MG63 (cell line): ENCODE measurements at regions not wholly inside any gene's neighbourhood (a gene's known extent, or its start where the extent isn't known, plus 50 kb on each side); places are given as distances from the start of the nearest gene placed in this dataset.
A peak's percentile ranks its signal among the peaks of the same experiment; 100 is the strongest.

ENCODE experiments used
- DNase-seq: peaks from one replicate; pipeline ENCODE4 v3.0.0-alpha.2; 2020
- H3K27me3 ChIP-seq: fragments of 250-450 bp; sonication (Bioruptor Pico); 2 replicates; pipeline ENCODE4 v1.5.1; 2020; ENCODE audit warnings: mild to moderate bottlenecking, moderate library complexity
- H3K36me3 ChIP-seq: fragments of 250-450 bp; sonication (Bioruptor Pico); 2 replicates; pipeline ENCODE4 v1.5.1; 2020; ENCODE audit warnings: mild to moderate bottlenecking, moderate library complexity
- H3K4me3 ChIP-seq: fragments of 250-450 bp; sonication (Bioruptor Pico); 2 replicates; pipeline ENCODE4 v1.5.1; 2020; ENCODE audit warnings: mild to moderate bottlenecking, moderate library complexity
- H3K9me3 ChIP-seq: fragments of 250-450 bp; sonication (Bioruptor Pico); 2 replicates; pipeline ENCODE4 v1.5.1; 2020; ENCODE audit warnings: mild to moderate bottlenecking, moderate library complexity

DNA sequence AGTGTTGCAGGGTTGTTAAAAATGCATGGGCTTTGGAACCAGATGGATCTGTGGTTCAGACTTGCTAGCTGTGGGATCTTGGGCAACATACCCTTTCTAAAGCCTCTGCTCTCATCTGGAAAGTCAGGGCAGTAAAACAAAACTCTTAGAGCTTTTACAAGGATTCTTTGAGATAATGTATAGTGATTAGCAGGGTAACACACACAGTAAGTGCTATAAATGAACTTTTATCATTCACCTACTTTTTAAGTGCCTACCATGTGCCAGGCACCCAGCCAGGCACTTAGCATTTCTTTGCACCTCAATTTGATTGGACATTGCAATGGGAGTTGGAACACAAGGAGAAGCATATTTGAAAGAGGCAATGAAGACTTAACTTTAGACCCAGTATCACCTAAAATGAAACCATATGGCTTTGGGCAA lies 208.6 kb upstream of the PAPPA start:
- H3K4me3 ChIP-seq, result no peak overlapping the region
- H3K27me3 ChIP-seq, result no peaks in the 10 kb centered on the region
- H3K9me3 ChIP-seq, result no peaks in the 10 kb centered on the region
- no peaks in the 10 kb centered on the region for H3K36me3 ChIP-seq
- no peak for DNase-seq

- DNase-seq, result no peak
- no peak overlapping the region for H3K4me3 ChIP-seq
- H3K9me3 ChIP-seq, result no peaks in the 10 kb centered on the region
- no peaks in the 10 kb centered on the region for H3K36me3 ChIP-seq
- no peaks in the 10 kb centered on the region for H3K27me3 ChIP-seq
Observed at GRCh38 chr9:115946530-115946929, 207.1 kb upstream of the PAPPA start.

- Histone ChIP-seq H3K36me3 (no peaks in the 10 kb centered on the region), H3K9me3 (no peaks in the 10 kb centered on the region), H3K27me3 (no peaks in the 10 kb centered on the region), H3K4me3 (no peak overlapping the region)
- DNase-seq, result no peak
Observed at GRCh38 chr9:115951977-115952376, 201.6 kb upstream of the PAPPA start.

GRCh38 chr9:115952430-115953292 lies 200.9 kb upstream of the PAPPA start:
- no peaks in the 10 kb centered on the region for H3K9me3 ChIP-seq
- H3K36me3 ChIP-seq, result no peaks in the 10 kb centered on the region
- no peak for DNase-seq
- no peak overlapping the region for H3K4me3 ChIP-seq
- H3K27me3 ChIP-seq, result no peaks in the 10 kb centered on the region

DNA sequence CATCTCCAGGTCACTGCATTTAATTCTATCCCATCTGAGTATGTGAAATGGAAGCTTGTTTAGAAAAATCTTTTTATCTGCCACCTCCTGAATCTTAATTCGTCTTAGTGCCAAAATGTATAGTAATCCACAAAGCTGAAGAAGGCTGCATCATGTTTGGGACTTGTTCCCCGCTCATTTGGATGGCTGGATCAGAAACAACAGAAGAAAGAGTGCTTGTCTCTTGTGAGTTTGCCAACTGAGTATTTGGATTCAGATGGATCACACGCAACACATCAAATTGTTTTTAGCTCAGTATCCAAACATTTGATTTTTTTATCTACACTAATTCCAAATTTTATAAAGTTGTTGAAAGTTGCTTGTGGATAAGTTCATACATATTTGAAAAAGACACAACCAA lies 197.2 kb upstream of the PAPPA start:
- Histone ChIP-seq H3K4me3 (no peak overlapping the region), H3K36me3 (no peaks in the 10 kb centered on the region), H3K27me3 (no peaks in the 10 kb centered on the region), H3K9me3 (no peaks in the 10 kb centered on the region)
- no peak for DNase-seq

GRCh38 chr9:115957585-115957984 lies 196.0 kb upstream of the PAPPA start:
- Histone ChIP-seq H3K9me3 (no peaks in the 10 kb centered on the region), H3K4me3 (no peak overlapping the region), H3K27me3 (no peaks in the 10 kb centered on the region), H3K36me3 (no peaks in the 10 kb centered on the region)
- no peak for DNase-seq

DNA sequence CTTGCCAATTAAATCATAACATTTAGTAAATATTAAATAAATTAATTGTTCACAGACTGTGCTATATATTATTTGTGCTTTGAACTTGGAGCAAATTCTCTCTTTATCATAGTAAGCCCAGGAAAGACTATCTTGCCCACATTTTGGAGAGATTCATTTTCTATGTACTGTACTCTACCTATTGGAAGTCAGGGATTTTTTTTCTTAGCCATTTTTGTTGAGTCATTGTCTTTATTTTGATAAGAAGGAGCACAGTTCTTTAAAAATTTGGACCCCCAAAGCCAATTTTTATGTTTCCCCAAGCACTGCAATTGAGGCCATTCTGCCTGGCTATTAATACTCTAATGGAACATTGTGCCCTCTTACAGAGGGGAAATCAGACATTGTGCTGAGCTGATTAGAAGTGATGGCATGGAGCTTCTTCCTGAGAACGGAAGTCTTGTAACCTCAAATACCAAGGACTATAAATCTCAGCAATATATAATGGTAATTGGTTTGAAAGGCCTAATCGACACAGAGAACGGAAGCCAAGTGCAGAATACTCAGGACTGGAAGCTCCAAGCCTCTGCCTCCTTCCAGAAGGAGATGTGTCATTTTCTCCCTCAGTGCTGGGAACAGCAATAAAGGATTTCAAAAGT lies 188.8 kb upstream of the PAPPA start:
- H3K9me3 ChIP-seq, result peaks cover 2% of the 10 kb centered on the region; the same call in 1 of the 2 replicates
- H3K36me3 ChIP-seq, result no peaks in the 10 kb centered on the region
- no peak overlapping the region for H3K4me3 ChIP-seq
- no peak for DNase-seq
- no peaks in the 10 kb centered on the region for H3K27me3 ChIP-seq

DNA sequence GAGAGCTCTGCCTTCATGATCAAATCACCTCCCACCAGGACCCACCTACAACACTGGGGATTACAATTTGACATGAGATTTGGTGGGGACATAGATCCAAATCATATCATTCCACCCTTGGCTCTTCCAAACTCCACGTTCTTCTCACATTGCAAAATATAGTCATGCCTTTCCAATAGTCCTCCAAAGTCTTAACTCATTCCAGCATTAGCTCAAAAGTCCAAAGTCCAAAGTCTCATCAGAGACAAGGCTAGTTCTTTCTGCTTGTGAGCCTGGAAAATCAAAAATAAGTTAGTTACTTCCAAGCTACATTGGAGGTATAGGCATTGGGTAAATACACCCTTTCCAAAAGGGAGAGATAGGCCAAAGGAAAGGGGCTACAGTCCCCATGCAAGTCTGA lies 186.9 kb upstream of the PAPPA start:
- no peak overlapping the region for H3K4me3 ChIP-seq
- no peak for DNase-seq
- peaks cover 2% of the 10 kb centered on the region; the same call in 1 of the 2 replicates for H3K9me3 ChIP-seq
- no peaks in the 10 kb centered on the region for H3K27me3 ChIP-seq
- no peaks in the 10 kb centered on the region for H3K36me3 ChIP-seq

DNA sequence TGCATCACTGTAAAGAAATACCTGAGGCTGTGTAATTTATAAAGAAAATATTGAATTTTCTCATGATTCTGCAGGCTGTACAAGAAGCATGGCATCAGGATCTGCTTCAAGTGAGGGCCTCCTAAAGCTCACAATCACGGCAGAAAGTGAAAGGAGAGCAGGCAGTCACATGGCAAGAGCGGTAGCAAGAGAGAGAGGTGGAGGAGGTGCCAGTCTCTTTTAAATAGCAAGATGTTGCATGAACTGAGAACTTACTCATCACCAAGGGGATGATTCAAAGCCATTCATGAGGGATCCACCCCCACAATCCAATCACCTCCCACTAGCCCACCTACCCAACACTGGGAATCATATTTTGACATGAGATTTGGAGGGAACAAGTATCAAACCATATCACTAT lies 184.5 kb upstream of the PAPPA start:
- H3K36me3 ChIP-seq, result no peaks in the 10 kb centered on the region
- H3K4me3 ChIP-seq, result no peak overlapping the region
- H3K27me3 ChIP-seq, result no peaks in the 10 kb centered on the region
- H3K9me3 ChIP-seq, result peaks cover 2% of the 10 kb centered on the region; the same call in 1 of the 2 replicates
- no peak for DNase-seq

DNA sequence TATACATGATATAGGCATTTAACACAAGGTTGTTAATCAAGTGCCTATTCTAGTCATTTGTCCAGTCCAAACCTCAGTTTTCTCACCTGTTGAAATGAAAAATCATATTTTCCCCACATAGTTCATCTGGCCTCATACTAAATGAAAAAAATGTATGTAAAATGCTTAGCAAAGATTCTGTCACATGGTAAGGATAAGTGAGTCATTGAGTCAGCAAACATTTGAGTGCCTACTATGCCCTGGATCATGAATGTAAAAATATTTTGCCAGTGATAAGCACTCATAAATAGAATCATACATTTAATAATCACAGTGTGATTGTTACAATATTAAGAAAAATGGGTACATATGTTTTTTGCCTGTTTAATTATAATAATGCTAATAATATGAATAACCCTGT lies 181.2 kb upstream of the PAPPA start:
- peaks cover 2% of the 10 kb centered on the region; the same call in 1 of the 2 replicates for H3K9me3 ChIP-seq
- no peaks in the 10 kb centered on the region for H3K27me3 ChIP-seq
- H3K36me3 ChIP-seq, result no peaks in the 10 kb centered on the region
- no peak for DNase-seq
- no peak overlapping the region for H3K4me3 ChIP-seq

- DNase-seq, result no peak
Observed at GRCh38 chr9:115972843-115973595, 180.6 kb upstream of the PAPPA start.

DNA sequence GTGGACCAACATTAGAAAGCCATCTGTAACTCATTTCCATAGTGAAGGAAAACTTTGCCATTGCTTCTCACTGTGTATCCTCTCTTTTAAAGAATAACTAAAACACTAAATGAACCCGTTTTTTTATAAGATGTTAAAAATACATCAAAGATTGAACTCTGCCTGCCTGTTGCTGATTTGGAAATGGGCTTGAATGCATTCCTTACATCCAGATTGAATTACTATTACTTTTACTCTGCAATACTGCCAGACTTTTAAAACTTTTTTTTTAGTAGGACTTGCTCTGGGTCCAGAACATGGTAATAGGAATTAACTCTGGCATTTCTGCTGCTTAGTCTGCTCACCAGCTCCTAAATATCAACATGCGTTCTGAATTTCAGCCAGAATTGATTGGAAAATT lies 176.8 kb upstream of the PAPPA start:
- no peaks in the 10 kb centered on the region for H3K36me3 ChIP-seq
- H3K9me3 ChIP-seq, result no peaks in the 10 kb centered on the region
- DNase-seq, result no peak
- H3K27me3 ChIP-seq, result no peaks in the 10 kb centered on the region
- no peak overlapping the region for H3K4me3 ChIP-seq

More at GRCh38 chr9:115972843-115973595, 180.6 kb upstream of the PAPPA start:
- no peaks in the 10 kb centered on the region for H3K36me3 ChIP-seq
- H3K4me3 ChIP-seq, result no peak overlapping the region
- H3K27me3 ChIP-seq, result no peaks in the 10 kb centered on the region
- H3K9me3 ChIP-seq, result no peaks in the 10 kb centered on the region

GRCh38 chr9:115978091-115978490 lies 175.5 kb upstream of the PAPPA start:
- H3K9me3 ChIP-seq, result no peaks in the 10 kb centered on the region
- H3K36me3 ChIP-seq, result no peaks in the 10 kb centered on the region
- H3K27me3 ChIP-seq, result no peaks in the 10 kb centered on the region
- H3K4me3 ChIP-seq, result no peak overlapping the region
- no peak for DNase-seq

DNA sequence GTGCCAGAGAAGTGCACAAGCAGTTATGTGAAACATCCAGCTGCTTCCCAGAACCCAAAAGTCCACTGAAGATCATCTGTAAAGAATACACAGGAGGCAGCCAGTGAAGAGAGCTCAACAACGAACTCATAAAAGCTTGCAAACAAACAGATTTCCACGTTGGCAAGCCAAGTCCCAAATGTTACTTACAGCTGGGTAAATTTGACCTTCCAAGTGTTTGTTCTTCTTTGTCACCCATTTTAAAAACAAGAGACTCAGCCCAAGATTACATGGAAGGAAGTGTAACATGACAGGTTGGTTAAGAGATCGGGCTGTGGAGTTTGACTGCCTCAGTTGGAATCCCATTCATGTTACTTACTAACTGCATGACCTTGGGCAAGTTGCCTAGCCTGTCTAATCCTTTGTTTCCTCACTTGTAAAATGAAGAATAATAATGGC lies 174.9 kb upstream of the PAPPA start:
- H3K9me3 ChIP-seq, result no peaks in the 10 kb centered on the region
- peak; percentile 48 for DNase-seq
- no peak overlapping the region for H3K4me3 ChIP-seq
- no peaks in the 10 kb centered on the region for H3K36me3 ChIP-seq
- H3K27me3 ChIP-seq, result no peaks in the 10 kb centered on the region

- Histone ChIP-seq H3K27me3 (no peaks in the 10 kb centered on the region), H3K36me3 (no peaks in the 10 kb centered on the region), H3K9me3 (no peaks in the 10 kb centered on the region), H3K4me3 (no peak overlapping the region)
- no peak for DNase-seq
Observed at GRCh38 chr9:115980054-115980453, 173.5 kb upstream of the PAPPA start.

DNA sequence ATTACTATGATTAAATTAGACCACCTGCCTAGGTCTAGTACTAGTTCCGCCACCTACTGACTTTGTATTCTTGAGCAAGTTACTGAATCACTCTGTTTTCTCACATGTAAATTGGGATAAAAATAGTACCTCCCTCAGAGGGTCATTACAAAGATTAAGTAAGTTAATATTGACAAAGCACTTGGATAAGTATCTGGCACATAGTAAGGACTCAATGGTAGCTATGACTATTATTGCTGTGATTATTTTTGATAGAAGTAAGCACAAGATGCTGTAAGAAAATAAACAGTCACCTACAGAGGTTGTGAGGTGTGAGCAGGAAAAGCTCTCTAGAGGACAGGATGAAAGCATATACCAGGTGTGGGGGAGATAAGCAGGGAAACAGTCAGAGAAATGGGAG lies 173.1 kb upstream of the PAPPA start:
- no peaks in the 10 kb centered on the region for H3K9me3 ChIP-seq
- no peaks in the 10 kb centered on the region for H3K27me3 ChIP-seq
- no peaks in the 10 kb centered on the region for H3K36me3 ChIP-seq
- no peak for DNase-seq
- H3K4me3 ChIP-seq, result no peak overlapping the region

DNA sequence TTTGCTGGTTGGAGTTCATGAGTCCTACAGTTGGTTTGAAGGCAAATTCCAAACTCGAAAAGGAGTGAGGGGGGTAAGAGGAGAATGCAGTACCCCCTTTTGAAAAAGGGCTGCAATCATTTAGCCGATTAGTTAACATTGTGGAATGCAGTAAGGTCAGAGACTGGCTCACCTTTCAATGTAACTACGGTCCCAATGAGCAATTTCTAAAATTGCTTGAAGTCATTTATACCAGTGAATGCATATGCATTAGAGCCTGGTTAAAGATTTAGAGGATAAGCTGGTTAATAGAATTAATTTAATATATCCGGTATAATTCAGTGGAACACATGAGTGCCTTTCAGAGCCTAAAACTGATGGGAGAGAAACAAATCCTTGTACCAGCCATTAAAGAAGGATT lies 172.6 kb upstream of the PAPPA start:
- no peak for DNase-seq
- Histone ChIP-seq H3K36me3 (no peaks in the 10 kb centered on the region), H3K27me3 (no peaks in the 10 kb centered on the region), H3K9me3 (no peaks in the 10 kb centered on the region), H3K4me3 (no peak overlapping the region)
